ENCODE measurements at regions not wholly inside any gene's neighbourhood (a gene's known extent, or its start where the extent isn't known, plus 50 kb on each side); places are given as distances from the start of the nearest gene placed in this dataset.

DNA sequence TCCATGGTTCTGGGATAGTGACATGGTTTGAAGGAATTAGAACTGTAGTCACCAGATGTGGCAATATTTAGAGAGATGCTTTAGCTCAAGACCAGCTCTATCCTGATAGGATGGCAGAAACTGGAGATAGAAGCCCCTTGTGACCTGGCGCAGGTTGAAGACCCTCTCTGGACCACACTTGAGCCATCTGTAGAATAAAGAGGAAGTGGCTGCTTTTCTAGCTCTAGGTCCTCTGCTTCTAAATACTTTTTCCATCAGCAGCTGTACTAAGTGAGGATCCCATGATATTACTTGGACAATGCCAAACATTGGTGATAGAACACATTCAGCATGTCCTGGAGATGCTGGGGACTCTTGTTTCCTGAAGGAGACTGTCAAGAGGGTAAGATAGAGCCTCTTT lies 172.6 kb downstream of the PDCD6IP start:
- TF ChIP-seq POLR2A (IDR thresholded peaks at IDR 0.05; ENCODE audit: low read length) (no peak), GATA1 (IDR thresholded peaks at IDR 0.05; ENCODE audit: low read depth, low read length) (no peak)
